GM18511 (cell line): ENCODE measurements at regions not wholly inside any gene's neighbourhood (a gene's known extent, or its start where the extent isn't known, plus 50 kb on each side); places are given as distances from the start of the nearest gene placed in this dataset.

Experiments used
- ATAC-seq: cut with Tn5 transposase; IDR thresholded peaks from one replicate; pipeline ENCODE4 v1.9.1; 2021; ENCODE audit warnings: mild to moderate bottlenecking, moderate library complexity; ENCODE audit not compliant: unreplicated experiment

- ATAC-seq = no peak
These were observed 1325.8 kb downstream of the TBC1D22A start for GRCh38 chr22:48088251-48088650.

- no peak for ATAC-seq
These were observed 1323.6 kb downstream of the TBC1D22A start for GRCh38 chr22:48085901-48086645.

GRCh38 chr22:48084729-48085050 is 1322.2 kb downstream of the TBC1D22A start:
- ATAC-seq = no peak

- ATAC-seq = peak; percentile 71
These were observed 1321.7 kb downstream of the TBC1D22A start for GRCh38 chr22:48084041-48084728.

- peak; percentile 43 for ATAC-seq
These were observed 1321.1 kb downstream of the TBC1D22A start for GRCh38 chr22:48083502-48083901.

GRCh38 chr22:48082284-48082683 is 1319.8 kb downstream of the TBC1D22A start:
- ATAC-seq = no peak

- ATAC-seq = no peak
These were observed 1318.8 kb downstream of the TBC1D22A start for GRCh38 chr22:48081281-48081680.

GRCh38 chr22:48080316-48081165 is 1318.1 kb downstream of the TBC1D22A start:
- ATAC-seq = no peak

- no peak for ATAC-seq
These were observed 1317.2 kb downstream of the TBC1D22A start for GRCh38 chr22:48079505-48080290.

- ATAC-seq = no peak
These were observed 1316.4 kb downstream of the TBC1D22A start for GRCh38 chr22:48078825-48079224.

- no peak for ATAC-seq
These were observed 1315.2 kb downstream of the TBC1D22A start for GRCh38 chr22:48077699-48078098.

- no peak for ATAC-seq
These were observed 1313.6 kb downstream of the TBC1D22A start for GRCh38 chr22:48076008-48076407.

GRCh38 chr22:48075604-48076003 is 1313.2 kb downstream of the TBC1D22A start:
- ATAC-seq = no peak

GRCh38 chr22:48072777-48073176 is 1310.3 kb downstream of the TBC1D22A start:
- ATAC-seq = no peak

GRCh38 chr22:48071828-48072227 is 1309.4 kb downstream of the TBC1D22A start:
- ATAC-seq = peak; percentile 61

- ATAC-seq = no peak
These were observed 1308.9 kb downstream of the TBC1D22A start for GRCh38 chr22:48071305-48071704.

GRCh38 chr22:48070760-48071159 is 1308.3 kb downstream of the TBC1D22A start:
- no peak for ATAC-seq

- ATAC-seq = no peak
These were observed 1307.6 kb downstream of the TBC1D22A start for GRCh38 chr22:48070083-48070482.

- no peak for ATAC-seq
These were observed 1306.8 kb downstream of the TBC1D22A start for GRCh38 chr22:48069256-48069655.

- no peak for ATAC-seq
These were observed 1306.0 kb downstream of the TBC1D22A start for GRCh38 chr22:48068323-48068885.
